ENCODE measurements at regions not wholly inside any gene's neighbourhood (a gene's known extent, or its start where the extent isn't known, plus 50 kb on each side); places are given as distances from the start of the nearest gene placed in this dataset.
"Not testable (repeated sequence)": the region's sequence is repeated elsewhere in the genome, so short reads cannot be mapped to it uniquely, and the experiment has no call there.

- DNase-seq (ENCODE audit: low read depth, low spot score): no peak
Observed at GRCh38 chr3:70658513-70659310, 346.3 kb upstream of the MDFIC2 start.

GRCh38 chr3:70657454-70657853 lies 345.0 kb upstream of the MDFIC2 start:
- no peak overlapping the region for H3K27ac ChIP-seq
- no peak for DNase-seq (ENCODE audit: low read depth, low spot score)

More at GRCh38 chr3:70658513-70659310, 346.3 kb upstream of the MDFIC2 start:
- no peak overlapping the region for H3K27ac ChIP-seq

- H3K27ac ChIP-seq: no peak overlapping the region
- DNase-seq (ENCODE audit: low read depth, low spot score): no peak
Observed at GRCh38 chr3:70647823-70648222, 335.4 kb upstream of the MDFIC2 start.

GRCh38 chr3:70647094-70647493 lies 334.7 kb upstream of the MDFIC2 start:
- no peak for DNase-seq (ENCODE audit: low read depth, low spot score)
- H3K27ac ChIP-seq: no peak overlapping the region

GRCh38 chr3:70646635-70647034 lies 334.2 kb upstream of the MDFIC2 start:
- H3K27ac ChIP-seq: no peak overlapping the region
- DNase-seq (ENCODE audit: low read depth, low spot score): no peak

GRCh38 chr3:70640481-70640880 lies 328.0 kb upstream of the MDFIC2 start:
- DNase-seq (ENCODE audit: low read depth, low spot score): no peak
- H3K27ac ChIP-seq: no peak overlapping the region

- no peak overlapping the region for H3K27ac ChIP-seq
- DNase-seq (ENCODE audit: low read depth, low spot score): no peak
Observed at GRCh38 chr3:70635301-70635700, 322.9 kb upstream of the MDFIC2 start.

- no peak overlapping the region for H3K27ac ChIP-seq
- DNase-seq (ENCODE audit: low read depth, low spot score): no peak
Observed at GRCh38 chr3:70631716-70632307, 319.4 kb upstream of the MDFIC2 start.

GRCh38 chr3:70621451-70621850 lies 309.0 kb upstream of the MDFIC2 start:
- no peak overlapping the region for H3K27ac ChIP-seq
- DNase-seq (ENCODE audit: low read depth, low spot score): no peak

- H3K27ac ChIP-seq: no peak overlapping the region
- DNase-seq (ENCODE audit: low read depth, low spot score): no peak
Observed at GRCh38 chr3:70620956-70621355, 308.5 kb upstream of the MDFIC2 start.

GRCh38 chr3:70620367-70620766 lies 307.9 kb upstream of the MDFIC2 start:
- no peak overlapping the region for H3K27ac ChIP-seq

GRCh38 chr3:70618151-70618550 lies 305.7 kb upstream of the MDFIC2 start:
- no peak overlapping the region for H3K27ac ChIP-seq
- no peak for DNase-seq (ENCODE audit: low read depth, low spot score)

More at GRCh38 chr3:70620367-70620766, 307.9 kb upstream of the MDFIC2 start:
- DNase-seq (ENCODE audit: low read depth, low spot score): no peak

GRCh38 chr3:70617349-70617748 lies 304.9 kb upstream of the MDFIC2 start:
- not testable (repeated sequence) for H3K27ac ChIP-seq; DNase-seq (ENCODE audit: low read depth, low spot score)

- no peak overlapping the region for H3K27ac ChIP-seq
- no peak for DNase-seq (ENCODE audit: low read depth, low spot score)
Observed at GRCh38 chr3:70615286-70615685, 302.8 kb upstream of the MDFIC2 start.

- no peak for DNase-seq (ENCODE audit: low read depth, low spot score)
Observed at GRCh38 chr3:70614111-70614510, 301.7 kb upstream of the MDFIC2 start.

GRCh38 chr3:70612920-70613319 lies 300.5 kb upstream of the MDFIC2 start:
- DNase-seq (ENCODE audit: low read depth, low spot score): no peak
- H3K27ac ChIP-seq: no peak overlapping the region

More at GRCh38 chr3:70614111-70614510, 301.7 kb upstream of the MDFIC2 start:
- no peak overlapping the region for H3K27ac ChIP-seq

- DNase-seq (ENCODE audit: low read depth, low spot score); H3K27ac ChIP-seq: not testable (repeated sequence)
Observed at GRCh38 chr3:70611667-70612277, 299.3 kb upstream of the MDFIC2 start.

GRCh38 chr3:70608434-70608833 lies 296.0 kb upstream of the MDFIC2 start:
- no peak overlapping the region for H3K27ac ChIP-seq
- DNase-seq (ENCODE audit: low read depth, low spot score): no peak

- DNase-seq (ENCODE audit: low read depth, low spot score): no peak
- H3K27ac ChIP-seq: no peak overlapping the region
Observed at GRCh38 chr3:70607469-70607868, 295.0 kb upstream of the MDFIC2 start.

- no peak overlapping the region for H3K27ac ChIP-seq
- DNase-seq (ENCODE audit: low read depth, low spot score): no peak
Observed at GRCh38 chr3:70606018-70606417, 293.6 kb upstream of the MDFIC2 start.

- no peak for DNase-seq (ENCODE audit: low read depth, low spot score)
- no peak overlapping the region for H3K27ac ChIP-seq
Observed at GRCh38 chr3:70603103-70603502, 290.7 kb upstream of the MDFIC2 start.
